M059J (cell line): ENCODE measurements at regions not wholly inside any gene's neighbourhood (a gene's known extent, or its start where the extent isn't known, plus 50 kb on each side); places are given as distances from the start of the nearest gene placed in this dataset.

Experiments used
- DNase-seq: peaks from one replicate; pipeline ENCODE4 v3.0.0-alpha.2; 2012; ENCODE audit warnings: low read depth

- no peak for DNase-seq
Observed at GRCh38 chr5:138665261-138665660, 88.0 kb upstream of the CTNNA1 start.

- peak; percentile 43 for DNase-seq
Observed at GRCh38 chr5:138664276-138664943, 88.8 kb upstream of the CTNNA1 start.

GRCh38 chr5:138663561-138663960 is 88.4 kb upstream of the HSPA9 start:
- no peak for DNase-seq

GRCh38 chr5:138663009-138663408 is 87.8 kb upstream of the HSPA9 start:
- DNase-seq: peak; percentile 42

GRCh38 chr5:138662599-138662998 is 87.4 kb upstream of the HSPA9 start:
- no peak for DNase-seq

- no peak for DNase-seq
Observed at GRCh38 chr5:138661991-138662434, 86.8 kb upstream of the HSPA9 start.

- DNase-seq: no peak
Observed at GRCh38 chr5:138661291-138661960, 86.2 kb upstream of the HSPA9 start.

- DNase-seq: no peak
Observed at GRCh38 chr5:138660051-138660572, 84.9 kb upstream of the HSPA9 start.

GRCh38 chr5:138659561-138659960 is 84.4 kb upstream of the HSPA9 start:
- no peak for DNase-seq

- no peak for DNase-seq
Observed at GRCh38 chr5:138659121-138659520, 83.9 kb upstream of the HSPA9 start.

GRCh38 chr5:138658676-138659075 is 83.5 kb upstream of the HSPA9 start:
- no peak for DNase-seq

GRCh38 chr5:138657360-138657759 is 82.2 kb upstream of the HSPA9 start:
- no peak for DNase-seq

- DNase-seq: no peak
Observed at GRCh38 chr5:138656916-138657315, 81.7 kb upstream of the HSPA9 start.

GRCh38 chr5:138655530-138656190 is 80.5 kb upstream of the HSPA9 start:
- DNase-seq: peak; percentile 12

- DNase-seq: peak; percentile 90
Observed at GRCh38 chr5:138654281-138654867, 79.2 kb upstream of the HSPA9 start.

- peak; percentile 62 for DNase-seq
Observed at GRCh38 chr5:138653502-138653901, 78.3 kb upstream of the HSPA9 start.

GRCh38 chr5:138651767-138652117 is 76.5 kb upstream of the HSPA9 start:
- DNase-seq: no peak

- DNase-seq: no peak
Observed at GRCh38 chr5:138651058-138651766, 76.0 kb upstream of the HSPA9 start.

GRCh38 chr5:138650196-138650595 is 75.0 kb upstream of the HSPA9 start:
- no peak for DNase-seq

GRCh38 chr5:138649775-138650174 is 74.6 kb upstream of the HSPA9 start:
- DNase-seq: no peak

- DNase-seq: no peak
Observed at GRCh38 chr5:138649316-138649720, 74.1 kb upstream of the HSPA9 start.

GRCh38 chr5:138648841-138649240 is 73.6 kb upstream of the HSPA9 start:
- no peak for DNase-seq
